ENCODE measurements at regions not wholly inside any gene's neighbourhood (a gene's known extent, or its start where the extent isn't known, plus 50 kb on each side); places are given as distances from the start of the nearest gene placed in this dataset.

DNA sequence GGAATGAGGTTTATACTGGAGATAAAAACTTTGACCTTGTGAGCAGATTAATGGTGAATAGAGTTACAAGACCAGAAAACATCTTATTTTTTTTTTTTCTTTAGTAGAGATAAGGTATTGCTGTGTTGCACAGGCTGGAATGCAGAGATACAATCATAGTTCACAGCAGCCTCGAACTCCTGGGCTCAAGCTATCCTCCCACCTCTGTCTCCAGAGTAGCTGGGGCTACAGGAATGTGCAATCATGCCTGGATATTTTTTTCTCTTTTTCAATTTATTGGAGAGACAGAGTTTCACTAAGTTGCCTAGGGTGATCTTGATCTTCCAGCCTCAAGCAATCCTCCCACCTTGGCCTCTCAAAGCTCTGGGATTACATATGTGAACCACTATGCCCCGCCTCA is 2139.1 kb downstream of the PCDH9 start:
- TF ChIP-seq, protein P1, sequence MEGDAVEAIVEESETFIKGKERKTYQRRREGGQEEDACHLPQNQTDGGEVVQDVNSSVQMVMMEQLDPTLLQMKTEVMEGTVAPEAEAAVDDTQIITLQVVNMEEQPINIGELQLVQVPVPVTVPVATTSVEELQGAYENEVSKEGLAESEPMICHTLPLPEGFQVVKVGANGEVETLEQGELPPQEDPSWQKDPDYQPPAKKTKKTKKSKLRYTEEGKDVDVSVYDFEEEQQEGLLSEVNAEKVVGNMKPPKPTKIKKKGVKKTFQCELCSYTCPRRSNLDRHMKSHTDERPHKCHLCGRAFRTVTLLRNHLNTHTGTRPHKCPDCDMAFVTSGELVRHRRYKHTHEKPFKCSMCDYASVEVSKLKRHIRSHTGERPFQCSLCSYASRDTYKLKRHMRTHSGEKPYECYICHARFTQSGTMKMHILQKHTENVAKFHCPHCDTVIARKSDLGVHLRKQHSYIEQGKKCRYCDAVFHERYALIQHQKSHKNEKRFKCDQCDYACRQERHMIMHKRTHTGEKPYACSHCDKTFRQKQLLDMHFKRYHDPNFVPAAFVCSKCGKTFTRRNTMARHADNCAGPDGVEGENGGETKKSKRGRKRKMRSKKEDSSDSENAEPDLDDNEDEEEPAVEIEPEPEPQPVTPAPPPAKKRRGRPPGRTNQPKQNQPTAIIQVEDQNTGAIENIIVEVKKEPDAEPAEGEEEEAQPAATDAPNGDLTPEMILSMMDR (IDR thresholded peaks at IDR 0.05 in 4 of 5, conservative IDR thresholded peaks at IDR 0.05 in 1 of 5) = no peak
- TF ChIP-seq POLR2A (IDR thresholded peaks at IDR 0.05) = no peak

All from gastrocnemius medialis (tissue), 4 donors.